HepG2 (cell line): ENCODE measurements at regions not wholly inside any gene's neighbourhood (a gene's known extent, or its start where the extent isn't known, plus 50 kb on each side); places are given as distances from the start of the nearest gene placed in this dataset.

Source experiments
- ATAC-seq: fragments of 200-7000 bp; cut with Tn5 transposase; 3 replicates; pipeline ENCODE4 v1.9.1; 2020; ENCODE audit warnings: mild to moderate bottlenecking, moderate library complexity
- BruUV-seq: library from RNA; stranded (reverse); fragments of 400-500 nt; replicated peaks from 2 replicates; lab custom pipeline; 2021; lab: Mats Ljungman, UMichigan
- CTCF ChIA-PET: fragments of 300-600 bp; formaldehyde crosslinking; extraction: SDS; loops from one replicate; lab custom pipeline; 2021; ENCODE audit warnings: low total read pairs, inconsistent platforms, low intra/inter-chr PET ratio; lab: Yijun Ruan, JAX
- POLR2A ChIA-PET: fragments of 350-600 bp; sonication (Branson Sonifier 250); formaldehyde crosslinking; loops from one replicate; lab custom pipeline; 2020; ENCODE audit warnings: antibody characterized with exemption, inconsistent platforms; lab: Yijun Ruan, JAX
- DNase-seq: peaks from one replicate; pipeline ENCODE4 v3.0.0-alpha.2; 2015; ENCODE audit warnings: low spot score
- FAIRE-seq: peaks from 3 replicates; lab custom pipeline; 2011; peaks lifted over from hg19 to GRCh38; lab: Jason Lieb, UNC
- H2AFZ ChIP-seq: one replicate; pipeline ENCODE4 v1.6.1; 2011; ENCODE audit warnings: low read length, inconsistent platforms
- H3K27ac ChIP-seq: fragments of 300-600 bp; 3 replicates; pipeline ENCODE4 v1.8.0; 2011; ENCODE audit warnings: mixed run types, mild to moderate bottlenecking, mixed read lengths, low read length, inconsistent platforms; ENCODE audit not compliant: insufficient read depth; ENCODE audit errors: extremely low read length
- H3K27me3 ChIP-seq, 2 experiments: fragments of 200-600 bp in 1 of 2; 2 replicates in 1 of 2; 3 replicates in 1 of 2; pipeline versions ENCODE4 v1.6.0 to v1.8.0; 2011; ENCODE audit warnings: low read length in 2 of 2, mild to moderate bottlenecking in 2 of 2, moderate library complexity in 2 of 2, inconsistent platforms in 1 of 2; ENCODE audit not compliant: insufficient read depth in 2 of 2, control insufficient read depth in 1 of 2
- H3K36me3 ChIP-seq, 2 experiments: fragments of 200-600 bp in 1 of 2; replicated peaks in 1 of 2; 2 replicates in 1 of 2; 3 replicates in 1 of 2; pipeline versions ENCODE4 v1.5.1 to v1.8.0; 2011; ENCODE audit warnings: low read length in 2 of 2, inconsistent platforms in 1 of 2; ENCODE audit not compliant: insufficient read depth in 2 of 2, control insufficient read depth in 1 of 2
- H3K4me1 ChIP-seq: 2 replicates; pipeline ENCODE4 v1.5.1; 2012; ENCODE audit warnings: low read length, inconsistent platforms; ENCODE audit not compliant: insufficient read depth
- H3K4me2 ChIP-seq: 2 replicates; pipeline ENCODE4 v1.6.0; 2011; ENCODE audit warnings: low read depth, low read length, inconsistent platforms
- H3K4me3 ChIP-seq, 3 experiments: fragments of 200-600 bp in 1 of 3; sonication (generic), shearing (Covaris generic) in 1 of 3; replicated peaks in 1 of 3; 2 replicates each; pipeline ENCODE4 v1.5.1; 2011 to 2016; ENCODE audit warnings: low read length in 3 of 3, inconsistent platforms in 2 of 3, low read depth in 2 of 3, mild to moderate bottlenecking in 2 of 3, control low read depth in 1 of 3, mixed read lengths in 1 of 3; ENCODE audit not compliant: insufficient read depth in 1 of 3
- H3K79me2 ChIP-seq: one replicate; pipeline ENCODE4 v1.6.1; 2011; ENCODE audit warnings: low read length, inconsistent platforms; ENCODE audit not compliant: insufficient read depth
- H3K9ac ChIP-seq: 2 replicates; pipeline ENCODE4 v1.6.0; 2011; ENCODE audit warnings: mild to moderate bottlenecking, low read depth, low read length, inconsistent platforms; ENCODE audit not compliant: insufficient read depth
- H3K9me3 ChIP-seq: 2 replicates; pipeline ENCODE4 v1.5.1; 2012; ENCODE audit warnings: mild to moderate bottlenecking, low read length
- H4K20me1 ChIP-seq: 2 replicates; pipeline ENCODE4 v1.6.0; 2011; ENCODE audit warnings: inconsistent platforms, mild to moderate bottlenecking, low read length, moderate library complexity; ENCODE audit not compliant: insufficient read depth
- MNT ChIP-seq: fragments of 450-650 bp; IDR thresholded peaks from 2 replicates; pipeline ENCODE4 v1.6.1; 2016
- NCOA1 ChIP-seq: sonication (generic); formaldehyde crosslinking; IDR thresholded peaks from 2 replicates; pipeline ENCODE4 v1.9.0; 2021; ENCODE audit warnings: missing genetic modification reagents
- ZNF101 ChIP-seq: sonication (generic); formaldehyde crosslinking; IDR thresholded peaks from 2 replicates; pipeline ENCODE4 v1.4.0; 2020; ENCODE audit warnings: mild to moderate bottlenecking, low read depth, missing genetic modification reagents, borderline replicate concordance
- ZNF766 ChIP-seq: sonication (generic); formaldehyde crosslinking; IDR thresholded peaks from 2 replicates; pipeline ENCODE4 v1.5.0; 2020; ENCODE audit warnings: missing genetic modification reagents, borderline replicate concordance
- WGBS: methylation state at CpG from one replicate; pipeline ENCODE4 v1.1.6; 2017; ENCODE audit warnings: low lambda C conversion rate; 5-methylcytosine and 5-hydroxymethylcytosine counted together
- in situ Hi-C: cut with HindIII; loops from 2 replicates; pipeline ENCODE4 v1.10.0; 2017; ENCODE audit warnings: low pct_unique_long_range_greater_than_20kb; ENCODE audit not compliant: extremely low pct_ligation_motif_present
- intact Hi-C: fragments of 100-400 bp; cut with micrococcal nuclease; formaldehyde crosslinking; loops from one replicate; pipeline ENCODE4 v1.10.0; 2022; ENCODE audit not compliant: unreplicated experiment
- TF ChIP-seq, protein P1 (sequence below): sonication (generic); formaldehyde crosslinking; IDR thresholded peaks from 2 replicates; pipeline ENCODE4 v1.4.0; 2020; ENCODE audit warnings: missing genetic modification reagents

DNA sequence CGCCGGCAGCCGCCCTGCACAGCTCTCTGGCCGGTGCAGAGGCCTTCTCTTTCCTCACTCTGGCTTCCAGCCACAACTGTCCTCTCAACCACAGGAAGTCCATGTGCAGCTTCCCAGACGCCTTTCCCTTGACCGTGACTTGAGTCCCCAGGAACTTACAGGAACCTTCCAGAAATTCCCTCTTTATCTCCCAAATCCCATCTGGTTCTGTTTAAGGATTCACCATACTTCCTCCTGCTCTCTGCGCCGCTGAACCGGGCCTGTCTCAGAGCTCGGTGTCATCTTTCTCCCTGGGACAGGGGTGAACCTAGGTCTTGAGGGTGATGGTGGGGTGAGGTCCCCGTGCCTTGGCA, 65.2 kb upstream of the ZNF469 start (continued):
- TF ChIP-seq ZNF766 (CRISPR knock-in tag), result no peak

GRCh38 chr16:88318051-88318450, 64.7 kb upstream of the ZNF469 start:
- Histone ChIP-seq H3K4me1 (peaks cover 20% of the 10 kb centered on the region), H3K27ac (no peak overlapping the region), H3K4me2 (no peak overlapping the region), H3K4me3 (no peak overlapping the region), H3K79me2 (no peaks in the 10 kb centered on the region), H2AFZ (no peak overlapping the region), H3K36me3 (no peaks in the 10 kb centered on the region), H4K20me1 (no peaks in the 10 kb centered on the region), H3K9me3 (no peaks in the 10 kb centered on the region), H3K9ac (no peak overlapping the region), H3K27me3 (peaks cover 9 to 46% of the 10 kb centered on the region in 2 experiments; a peak in 4 of 5 replicates)
- DNase-seq (no peak), FAIRE-seq (no peak), ATAC-seq (no peak)
- intact Hi-C loops, result no loop called here
- TF ChIP-seq MNT (no peak), ZNF101 (no peak), NCOA1 (no peak)
- TF ChIP-seq, protein P1, sequence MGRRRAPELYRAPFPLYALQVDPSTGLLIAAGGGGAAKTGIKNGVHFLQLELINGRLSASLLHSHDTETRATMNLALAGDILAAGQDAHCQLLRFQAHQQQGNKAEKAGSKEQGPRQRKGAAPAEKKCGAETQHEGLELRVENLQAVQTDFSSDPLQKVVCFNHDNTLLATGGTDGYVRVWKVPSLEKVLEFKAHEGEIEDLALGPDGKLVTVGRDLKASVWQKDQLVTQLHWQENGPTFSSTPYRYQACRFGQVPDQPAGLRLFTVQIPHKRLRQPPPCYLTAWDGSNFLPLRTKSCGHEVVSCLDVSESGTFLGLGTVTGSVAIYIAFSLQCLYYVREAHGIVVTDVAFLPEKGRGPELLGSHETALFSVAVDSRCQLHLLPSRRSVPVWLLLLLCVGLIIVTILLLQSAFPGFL (CRISPR knock-in tag), result no peak
- WGBS, result 35% methylated on average over 12 of the region's 14 CpGs
- ChIA-PET CTCF (no interaction called here), POLR2A (no interaction called here)
- no TSS peak for BruUV-seq
- in situ Hi-C loops, result no loop called here
